ENCODE measurements at regions not wholly inside any gene's neighbourhood (a gene's known extent, or its start where the extent isn't known, plus 50 kb on each side); places are given as distances from the start of the nearest gene placed in this dataset.

GRCh38 chr16:65641762-65642289 is 520.0 kb upstream of the CDH11 start:
- no peak for TF ChIP-seq CTCF (IDR thresholded peaks at IDR 0.05; ENCODE audit: low read depth, low read length)
- no peak for DNase-seq (ENCODE audit: low read depth in 2 of 2)

GRCh38 chr16:65641049-65641761 is 519.3 kb upstream of the CDH11 start:
- no peak for TF ChIP-seq CTCF (IDR thresholded peaks at IDR 0.05; ENCODE audit: low read depth, low read length)
- DNase-seq (ENCODE audit: low read depth in 2 of 2), result no peak
- H3K4me3 ChIP-seq (replicated peaks in 1 of 2; ENCODE audit: low read depth in 2 of 2, low read length in 2 of 2), result no peak overlapping the region

More at GRCh38 chr16:65641762-65642289, 520.0 kb upstream of the CDH11 start:
- H3K4me3 ChIP-seq (replicated peaks in 1 of 2; ENCODE audit: low read depth in 2 of 2, low read length in 2 of 2), result no peak overlapping the region

- no peak for TF ChIP-seq CTCF (IDR thresholded peaks at IDR 0.05; ENCODE audit: low read depth, low read length)
- H3K4me3 ChIP-seq (replicated peaks in 1 of 2; ENCODE audit: low read depth in 2 of 2, low read length in 2 of 2), result no peak overlapping the region
Measured at GRCh38 chr16:65634833-65635232, 513.0 kb upstream of the CDH11 start.

GRCh38 chr16:65634291-65634690 is 512.4 kb upstream of the CDH11 start:
- peak in 1 of 2 donors; percentile 34 for DNase-seq (ENCODE audit: low read depth in 2 of 2)
- H3K4me3 ChIP-seq (replicated peaks in 1 of 2; ENCODE audit: low read depth in 2 of 2, low read length in 2 of 2), result no peak overlapping the region
- TF ChIP-seq CTCF (IDR thresholded peaks at IDR 0.05; ENCODE audit: low read depth, low read length), result no peak

More at GRCh38 chr16:65634833-65635232, 513.0 kb upstream of the CDH11 start:
- no peak for DNase-seq (ENCODE audit: low read depth in 2 of 2)

- DNase-seq (ENCODE audit: low read depth in 2 of 2), result peak; percentile 1 to 53
- TF ChIP-seq CTCF (IDR thresholded peaks at IDR 0.05; ENCODE audit: low read depth, low read length), result no peak
- H3K4me3 ChIP-seq (replicated peaks in 1 of 2; ENCODE audit: low read depth in 2 of 2, low read length in 2 of 2), result no peak overlapping the region
Measured at GRCh38 chr16:65624666-65625065, 502.8 kb upstream of the CDH11 start.

GRCh38 chr16:65624229-65624628 is 502.4 kb upstream of the CDH11 start:
- DNase-seq (ENCODE audit: low read depth in 2 of 2), result no peak
- no peak overlapping the region for H3K4me3 ChIP-seq (replicated peaks in 1 of 2; ENCODE audit: low read depth in 2 of 2, low read length in 2 of 2)
- TF ChIP-seq CTCF (IDR thresholded peaks at IDR 0.05; ENCODE audit: low read depth, low read length), result no peak

Measured in cardiac fibroblast (primary cell).